MM.1S (cell line): ENCODE measurements at regions not wholly inside any gene's neighbourhood (a gene's known extent, or its start where the extent isn't known, plus 50 kb on each side); places are given as distances from the start of the nearest gene placed in this dataset.

Experiments
- DNase-seq: peaks from one replicate; pipeline ENCODE4 v3.0.0-alpha.2; 2015
- H2AFZ ChIP-seq: fragments of 300-600 bp; sonication (generic); 2 replicates; pipeline ENCODE4 v1.6.0; 2016; ENCODE audit warnings: antibody characterized with exemption, low read length
- H3F3A ChIP-seq: fragments of 300-600 bp; sonication (generic); 2 replicates; pipeline ENCODE4 v1.6.1; 2016; ENCODE audit warnings: mild to moderate bottlenecking, antibody characterized with exemption, low read length, moderate library complexity, mixed read lengths; ENCODE audit not compliant: insufficient read depth
- H3K27ac ChIP-seq: fragments of 300-600 bp; sonication (generic); 2 replicates; pipeline ENCODE4 v1.5.1; 2016; ENCODE audit warnings: mild to moderate bottlenecking, low read length
- H3K27me3 ChIP-seq: fragments of 300-600 bp; sonication (generic); replicated peaks from 2 replicates; pipeline ENCODE4 v1.6.0; 2016; ENCODE audit warnings: low read length; ENCODE audit not compliant: insufficient read depth
- H3K36me3 ChIP-seq: fragments of 300-600 bp; sonication (generic); replicated peaks from 2 replicates; pipeline ENCODE4 v1.6.1; 2016; ENCODE audit warnings: mild to moderate bottlenecking, low read length, mixed read lengths; ENCODE audit not compliant: insufficient read depth
- H3K4me1 ChIP-seq: fragments of 300-600 bp; sonication (generic); 2 replicates; pipeline ENCODE4 v1.6.1; 2016; ENCODE audit warnings: low read length, mixed read lengths
- H3K4me2 ChIP-seq: fragments of 300-600 bp; sonication (generic); 2 replicates; pipeline ENCODE4 v1.6.0; 2016; ENCODE audit warnings: low read depth, low read length
- H3K4me3 ChIP-seq: fragments of 300-600 bp; sonication (generic); 2 replicates; pipeline ENCODE4 v1.5.1; 2016; ENCODE audit warnings: low read length, mixed read lengths
- H3K79me2 ChIP-seq: fragments of 300-600 bp; sonication (generic); 2 replicates; pipeline ENCODE4 v1.6.1; 2016; ENCODE audit warnings: mixed run types, low read length, mixed read lengths
- H3K9ac ChIP-seq: fragments of 300-600 bp; sonication (generic); 2 replicates; pipeline ENCODE4 v1.6.1; 2016; ENCODE audit warnings: low read length, mixed read lengths
- H3K9me2 ChIP-seq: fragments of 300-600 bp; sonication (generic); replicated peaks from 2 replicates; pipeline ENCODE4 v1.6.1; 2016; ENCODE audit warnings: mild to moderate bottlenecking, low read length, mixed read lengths; ENCODE audit not compliant: insufficient read depth
- H3K9me3 ChIP-seq: fragments of 300-600 bp; sonication (generic); replicated peaks from 2 replicates; pipeline ENCODE4 v1.6.1; 2016; ENCODE audit warnings: mild to moderate bottlenecking, low read length, mixed read lengths; ENCODE audit not compliant: insufficient read depth
- H4K20me1 ChIP-seq: fragments of 300-600 bp; sonication (generic); 2 replicates; pipeline ENCODE4 v1.6.1; 2016; ENCODE audit warnings: mild to moderate bottlenecking, low read length, moderate library complexity, mixed read lengths; ENCODE audit not compliant: insufficient read depth
- EZH2 ChIP-seq: fragments of 300-600 bp; sonication (generic); optimal IDR thresholded peaks from 2 replicates; pipeline ENCODE3; 2017; ENCODE audit warnings: low read depth, mild to moderate bottlenecking, antibody characterized with exemption, low read length, mixed read lengths
- EZH2phosphoT487 ChIP-seq: fragments of 300-600 bp; sonication (generic); IDR thresholded peaks from 2 replicates; pipeline ENCODE4 v1.6.1; 2018; ENCODE audit warnings: antibody characterized with exemption, low read length
- TF ChIP-seq, protein P1 (sequence below): fragments of 300-600 bp; sonication (generic); IDR thresholded peaks from 2 replicates; pipeline ENCODE4 v1.5.1; 2016; ENCODE audit warnings: antibody characterized with exemption, low read length, mixed read lengths

DNA sequence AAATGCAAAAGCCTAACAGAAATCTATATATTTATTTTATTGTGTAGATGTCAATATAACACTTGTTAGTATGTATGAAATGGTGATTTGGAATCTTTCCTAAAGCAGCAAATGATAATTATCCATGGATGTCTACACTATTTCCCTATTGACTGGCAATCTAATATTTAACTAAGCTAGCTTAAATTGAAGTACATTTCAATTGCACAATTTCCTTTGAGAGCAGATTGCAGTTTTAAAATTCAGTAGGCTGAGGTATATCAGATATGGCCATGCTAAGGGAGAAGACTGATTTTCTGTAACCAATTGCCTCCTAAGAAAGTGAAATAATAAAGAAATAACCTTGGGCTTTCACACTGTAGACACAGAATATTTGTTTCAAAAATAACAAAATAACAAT lies 90.1 kb upstream of the KCNJ3 start:
- Histone ChIP-seq H3K4me1 (no peaks in the 10 kb centered on the region), H3K4me3 (no peak overlapping the region), H3K27ac (no peak overlapping the region), H3K36me3 (no peaks in the 10 kb centered on the region), H3K9me2 (no peaks in the 10 kb centered on the region), H3K9me3 (no peaks in the 10 kb centered on the region), H3K79me2 (no peaks in the 10 kb centered on the region), H3K4me2 (no peak overlapping the region), H4K20me1 (no peaks in the 10 kb centered on the region), H2AFZ (no peak overlapping the region), H3F3A (no peaks in the 10 kb centered on the region), H3K9ac (no peak overlapping the region), H3K27me3 (no peaks in the 10 kb centered on the region)
- DNase-seq: no peak
- no peak for TF ChIP-seq EZH2
- TF ChIP-seq, protein P1, sequence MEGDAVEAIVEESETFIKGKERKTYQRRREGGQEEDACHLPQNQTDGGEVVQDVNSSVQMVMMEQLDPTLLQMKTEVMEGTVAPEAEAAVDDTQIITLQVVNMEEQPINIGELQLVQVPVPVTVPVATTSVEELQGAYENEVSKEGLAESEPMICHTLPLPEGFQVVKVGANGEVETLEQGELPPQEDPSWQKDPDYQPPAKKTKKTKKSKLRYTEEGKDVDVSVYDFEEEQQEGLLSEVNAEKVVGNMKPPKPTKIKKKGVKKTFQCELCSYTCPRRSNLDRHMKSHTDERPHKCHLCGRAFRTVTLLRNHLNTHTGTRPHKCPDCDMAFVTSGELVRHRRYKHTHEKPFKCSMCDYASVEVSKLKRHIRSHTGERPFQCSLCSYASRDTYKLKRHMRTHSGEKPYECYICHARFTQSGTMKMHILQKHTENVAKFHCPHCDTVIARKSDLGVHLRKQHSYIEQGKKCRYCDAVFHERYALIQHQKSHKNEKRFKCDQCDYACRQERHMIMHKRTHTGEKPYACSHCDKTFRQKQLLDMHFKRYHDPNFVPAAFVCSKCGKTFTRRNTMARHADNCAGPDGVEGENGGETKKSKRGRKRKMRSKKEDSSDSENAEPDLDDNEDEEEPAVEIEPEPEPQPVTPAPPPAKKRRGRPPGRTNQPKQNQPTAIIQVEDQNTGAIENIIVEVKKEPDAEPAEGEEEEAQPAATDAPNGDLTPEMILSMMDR: no peak
- TF ChIP-seq EZH2phosphoT487: no peak

DNA sequence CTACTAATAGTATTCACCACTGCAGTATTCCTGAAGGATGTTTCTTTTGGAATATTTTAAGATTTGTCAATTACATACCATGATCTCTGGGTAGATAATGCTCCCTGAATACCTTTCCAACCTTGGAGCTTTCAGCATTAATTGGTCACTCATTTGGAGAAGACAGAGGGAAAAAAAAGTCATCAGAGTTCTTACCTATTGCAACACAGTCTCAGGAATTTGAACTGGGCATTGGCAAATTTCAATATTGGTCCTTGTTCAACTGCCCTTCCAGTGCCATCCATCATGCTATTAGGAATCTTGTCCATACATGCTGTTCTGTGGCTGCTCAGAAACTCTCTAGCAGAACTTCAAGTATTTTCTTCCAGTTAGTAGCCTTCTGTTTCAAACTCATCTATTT lies 83.6 kb upstream of the KCNJ3 start:
- no peaks in the 10 kb centered on the region for H3K9me3 ChIP-seq
- H2AFZ ChIP-seq: no peak overlapping the region
- no peaks in the 10 kb centered on the region for H3K4me1 ChIP-seq
- H3K27me3 ChIP-seq: no peaks in the 10 kb centered on the region
- H4K20me1 ChIP-seq: no peaks in the 10 kb centered on the region
- no peak for DNase-seq
- H3K4me2 ChIP-seq: no peak overlapping the region
- no peaks in the 10 kb centered on the region for H3K36me3 ChIP-seq
- H3K9me2 ChIP-seq: no peaks in the 10 kb centered on the region
- H3K79me2 ChIP-seq: no peaks in the 10 kb centered on the region
- H3K4me3 ChIP-seq: no peak overlapping the region
- H3K27ac ChIP-seq: no peak overlapping the region
- H3K9ac ChIP-seq: no peak overlapping the region
- no peak for TF ChIP-seq EZH2
- TF ChIP-seq EZH2phosphoT487: no peak
- TF ChIP-seq, protein P1: no peak
- H3F3A ChIP-seq: no peaks in the 10 kb centered on the region

DNA sequence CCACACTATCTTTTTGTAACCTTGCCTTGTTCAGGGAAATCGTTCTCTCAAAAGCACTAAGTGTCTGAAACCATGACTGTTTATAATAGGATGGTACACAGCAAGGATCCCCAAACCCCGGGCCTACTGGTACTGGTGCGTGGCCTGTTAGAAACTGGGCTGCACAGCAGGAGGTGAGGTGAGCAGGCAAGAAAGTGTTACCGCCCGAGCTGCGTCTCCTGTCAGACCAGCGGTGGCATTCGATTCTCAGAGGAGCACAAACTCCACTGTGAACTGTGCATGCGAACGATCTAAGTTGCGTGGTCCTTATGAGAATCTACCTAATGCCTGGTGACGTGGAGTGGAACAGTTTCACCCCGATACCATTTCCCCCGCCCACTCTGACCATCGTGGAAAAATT lies 81.8 kb upstream of the KCNJ3 start:
- H3K4me2 ChIP-seq: no peak overlapping the region
- H3K27me3 ChIP-seq: no peaks in the 10 kb centered on the region
- no peaks in the 10 kb centered on the region for H3K79me2 ChIP-seq
- no peak overlapping the region for H3K9ac ChIP-seq
- no peak overlapping the region for H2AFZ ChIP-seq
- no peaks in the 10 kb centered on the region for H3K4me1 ChIP-seq
- no peak overlapping the region for H3K27ac ChIP-seq
- DNase-seq: no peak
- no peaks in the 10 kb centered on the region for H3K9me3 ChIP-seq
- no peaks in the 10 kb centered on the region for H3K9me2 ChIP-seq
- no peaks in the 10 kb centered on the region for H3F3A ChIP-seq
- TF ChIP-seq EZH2 (no peak), EZH2phosphoT487 (no peak)
- TF ChIP-seq, protein P1: no peak
- no peak overlapping the region for H3K4me3 ChIP-seq
- no peaks in the 10 kb centered on the region for H4K20me1 ChIP-seq
- H3K36me3 ChIP-seq: no peaks in the 10 kb centered on the region

DNA sequence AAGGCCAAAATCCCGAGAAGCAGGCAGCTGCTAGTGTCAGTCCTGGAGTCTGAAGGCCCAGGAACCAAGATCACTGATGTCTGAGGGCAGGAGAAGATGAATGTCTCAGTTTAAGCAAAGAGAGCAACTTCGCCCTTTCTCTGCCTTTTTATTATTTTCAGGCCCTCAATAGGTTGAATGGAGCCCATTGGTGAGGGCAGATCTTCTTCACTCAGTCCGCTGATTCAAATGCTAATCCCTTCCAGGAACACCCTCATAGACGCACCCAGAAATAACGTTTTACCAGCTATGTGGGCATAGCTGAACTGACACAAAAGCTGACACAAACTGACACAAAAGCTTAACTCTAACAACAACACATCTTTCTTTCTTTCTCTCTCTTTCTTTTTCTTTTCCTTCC lies 78.0 kb upstream of the KCNJ3 start:
- H3K27me3 ChIP-seq: no peaks in the 10 kb centered on the region
- no peaks in the 10 kb centered on the region for H3F3A ChIP-seq
- H4K20me1 ChIP-seq: no peaks in the 10 kb centered on the region
- H3K9me3 ChIP-seq: no peaks in the 10 kb centered on the region
- TF ChIP-seq EZH2 (no peak), EZH2phosphoT487 (no peak)
- TF ChIP-seq, protein P1: no peak
- H3K36me3 ChIP-seq: no peaks in the 10 kb centered on the region
- no peak for DNase-seq
- H3K27ac ChIP-seq: no peak overlapping the region
- no peaks in the 10 kb centered on the region for H3K9me2 ChIP-seq
- H3K79me2 ChIP-seq: no peaks in the 10 kb centered on the region
- no peak overlapping the region for H3K4me3 ChIP-seq
- no peak overlapping the region for H3K9ac ChIP-seq
- H3K4me1 ChIP-seq: no peaks in the 10 kb centered on the region
- no peak overlapping the region for H2AFZ ChIP-seq
- no peak overlapping the region for H3K4me2 ChIP-seq
